GM12878 (cell line): ENCODE measurements at regions not wholly inside any gene's neighbourhood (a gene's known extent, or its start where the extent isn't known, plus 50 kb on each side); places are given as distances from the start of the nearest gene placed in this dataset.

ENCODE experiments used
- ATAC-seq: fragments of 200-7000 bp; cut with Tn5 transposase; 3 replicates; pipeline ENCODE4 v1.9.1; 2020; ENCODE audit warnings: mild to moderate bottlenecking, moderate library complexity
- BruUV-seq: library from RNA; stranded (reverse); fragments of 400-500 nt; replicated peaks from 2 replicates; lab custom pipeline; 2021; lab: Mats Ljungman, UMichigan
- CTCF ChIA-PET: fragments of 300-600 bp; sonication (Branson Sonifier 250); formaldehyde crosslinking; extraction: SDS; loops from one replicate; lab custom pipeline; 2021; ENCODE audit warnings: inconsistent platforms; lab: Yijun Ruan, JAX
- POLR2A ChIA-PET: fragments of 350-600 bp; formaldehyde crosslinking; extraction: SDS; loops from one replicate; lab custom pipeline; 2021; ENCODE audit warnings: inconsistent platforms; lab: Charles Lee
- RAD21 ChIA-PET: fragments of 300-600 bp; sonication (Branson Sonifier 250); formaldehyde crosslinking; loops from one replicate; lab custom pipeline; 2023; ENCODE audit warnings: antibody characterized with exemption; ENCODE audit not compliant: unreplicated experiment; lab: Charles Lee
- SMC1A ChIA-PET: fragments of 300-600 bp; sonication (Branson Sonifier 250); formaldehyde crosslinking; loops from one replicate; lab custom pipeline; 2023; ENCODE audit not compliant: unreplicated experiment, uncharacterized antibody; lab: Charles Lee
- DNase-seq: peaks from one replicate; pipeline ENCODE4 v3.0.0-alpha.2; 2011; ENCODE audit warnings: low read depth, low spot score
- FAIRE-seq: peaks from 3 replicates; lab custom pipeline; 2011; peaks lifted over from hg19 to GRCh38; lab: Jason Lieb, UNC
- H2AFZ ChIP-seq: 2 replicates; pipeline ENCODE4 v1.6.0; 2011; ENCODE audit warnings: low read depth, low read length, control low read depth; ENCODE audit not compliant: control insufficient read depth
- H3K27ac ChIP-seq: 2 replicates; pipeline ENCODE4 v1.5.1; 2011; ENCODE audit warnings: control low read depth; ENCODE audit not compliant: control insufficient read depth, insufficient read depth
- H3K27me3 ChIP-seq, 2 experiments: replicated peaks in 1 of 2; 2 replicates each; pipeline versions ENCODE4 v1.6.0 to v1.6.1; 2011; ENCODE audit warnings: low read length in 1 of 2; ENCODE audit not compliant: control insufficient read depth in 2 of 2, insufficient read depth in 2 of 2
- H3K36me3 ChIP-seq, 2 experiments: 2 replicates each; pipeline ENCODE4 v1.5.1; 2011; ENCODE audit warnings: low read length in 1 of 2; ENCODE audit not compliant: control insufficient read depth in 2 of 2, insufficient read depth in 2 of 2
- H3K4me1 ChIP-seq: 2 replicates; pipeline ENCODE4 v1.6.1; 2011; ENCODE audit warnings: mild to moderate bottlenecking, low read length, moderate library complexity, mixed read lengths; ENCODE audit not compliant: control insufficient read depth, insufficient read depth
- H3K4me2 ChIP-seq: 2 replicates; pipeline ENCODE4 v1.6.0; 2011; ENCODE audit warnings: control low read depth; ENCODE audit not compliant: control insufficient read depth, insufficient read depth
- H3K4me3 ChIP-seq: fragments of 200-600 bp; sonication (generic); 2 replicates; pipeline ENCODE4 v1.5.1; 2016
- H3K79me2 ChIP-seq: 2 replicates; pipeline ENCODE4 v1.6.0; 2011; ENCODE audit warnings: low read length; ENCODE audit not compliant: control insufficient read depth, insufficient read depth
- H3K9ac ChIP-seq: 2 replicates; pipeline ENCODE4 v1.8.0; 2011; ENCODE audit warnings: low read length, control low read depth, mixed read lengths; ENCODE audit not compliant: control insufficient read depth, insufficient read depth
- H3K9me3 ChIP-seq: replicated peaks from 3 replicates; pipeline ENCODE4 v1.5.1; 2011; ENCODE audit warnings: mild to moderate bottlenecking, low read length; ENCODE audit not compliant: control insufficient read depth, insufficient read depth
- H4K20me1 ChIP-seq: 2 replicates; pipeline ENCODE4 v1.6.0; 2011; ENCODE audit not compliant: control insufficient read depth, insufficient read depth
- BCL11A ChIP-seq: IDR thresholded peaks from 2 replicates; pipeline ENCODE4 v1.6.1; 2011; ENCODE audit warnings: low read depth, low read length
- CREB1 ChIP-seq: IDR thresholded peaks from 2 replicates; pipeline ENCODE4 v1.6.1; 2012; ENCODE audit warnings: low read depth, mild to moderate bottlenecking, inconsistent platforms
- FOXK2 ChIP-seq: fragments of 450-650 bp; IDR thresholded peaks from 2 replicates; pipeline ENCODE4 v1.6.1; 2017; ENCODE audit warnings: mild to moderate bottlenecking, moderate library complexity
- NR2F1 ChIP-seq: fragments of 450-650 bp; conservative IDR thresholded peaks from 2 replicates; pipeline ENCODE4 v1.6.1; 2017; ENCODE audit warnings: mild to moderate bottlenecking
- POU2F2 ChIP-seq: IDR thresholded peaks from 3 replicates; pipeline ENCODE4 v1.6.1; 2011; ENCODE audit warnings: low read depth, mild to moderate bottlenecking, low read length, borderline replicate concordance
- RELA ChIP-seq: fragments of 450-650 bp; IDR thresholded peaks from 2 replicates; pipeline ENCODE4 v1.8.0; 2014; ENCODE audit warnings: borderline replicate concordance; ENCODE audit not compliant: partially characterized antibody
- SRF ChIP-seq, 2 experiments: IDR thresholded peaks; 2 replicates each; pipeline ENCODE4 v1.6.1; 2011; ENCODE audit warnings: low read depth in 2 of 2, low read length in 2 of 2, mild to moderate bottlenecking in 1 of 2, moderate library complexity in 1 of 2
- SUZ12 ChIP-seq: fragments of 200-600 bp; sonication (generic); IDR thresholded peaks from one replicate; pipeline ENCODE4 v1.6.1; 2018; ENCODE audit warnings: antibody characterized with exemption, mild to moderate bottlenecking; ENCODE audit not compliant: unreplicated experiment
- ZNF24 ChIP-seq: fragments of 450-650 bp; IDR thresholded peaks from 2 replicates; pipeline ENCODE4 v1.6.1; 2017; ENCODE audit warnings: antibody characterized with exemption, mild to moderate bottlenecking
- WGBS: methylation state at CpG from one replicate; pipeline ENCODE4 v1.1.6; 2016; ENCODE audit warnings: low lambda C conversion rate; ENCODE audit not compliant: insufficient replicate concordance, insufficient coverage; ENCODE audit errors: missing lambda C conversion rate; 5-methylcytosine and 5-hydroxymethylcytosine counted together
- in situ Hi-C: fragments of 300-500 bp; cut with MboI; formaldehyde crosslinking; loops from 9 replicates; pipeline ENCODE4 v1.14.3; 2018; ENCODE audit warnings: mixed read lengths
- intact Hi-C: fragments of 100-400 bp; cut with micrococcal nuclease; formaldehyde crosslinking; loops from one replicate; pipeline ENCODE4 v1.14.2; 2022; ENCODE audit not compliant: unreplicated experiment
- TF ChIP-seq, protein P1 (sequence below): IDR thresholded peaks from 2 replicates; pipeline ENCODE4 v1.6.1; 2012; ENCODE audit warnings: improper control_type of control experiment, low read depth, low read length; ENCODE audit not compliant: insufficient replicate concordance
- TF ChIP-seq, protein P2 (sequence below): fragments of 150-350 bp; IDR thresholded peaks from 2 replicates; pipeline ENCODE4 v1.6.1; 2014; ENCODE audit warnings: mild to moderate bottlenecking, low read depth, low read length

DNA sequence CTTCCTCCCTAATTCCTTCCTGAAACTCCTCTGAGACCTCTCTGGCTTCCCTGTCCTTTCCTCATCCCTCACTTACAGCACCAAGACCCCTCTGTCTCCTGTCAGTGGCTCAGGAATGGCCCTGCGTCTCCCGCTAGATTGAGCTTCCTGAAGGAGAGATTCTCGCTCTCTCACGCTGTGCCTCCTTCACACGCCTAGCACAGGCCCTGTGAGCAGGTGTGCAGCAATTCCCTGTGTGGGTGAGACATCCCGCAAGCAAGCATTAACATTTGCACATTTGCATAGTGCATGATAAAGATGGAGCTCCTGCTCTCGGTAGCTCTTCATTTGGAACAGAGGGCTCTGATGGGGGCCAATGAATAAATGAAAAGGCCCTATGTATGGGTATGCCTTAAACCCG lies 159.8 kb downstream of the ADAMTS15 start:
- TF ChIP-seq, protein P1, sequence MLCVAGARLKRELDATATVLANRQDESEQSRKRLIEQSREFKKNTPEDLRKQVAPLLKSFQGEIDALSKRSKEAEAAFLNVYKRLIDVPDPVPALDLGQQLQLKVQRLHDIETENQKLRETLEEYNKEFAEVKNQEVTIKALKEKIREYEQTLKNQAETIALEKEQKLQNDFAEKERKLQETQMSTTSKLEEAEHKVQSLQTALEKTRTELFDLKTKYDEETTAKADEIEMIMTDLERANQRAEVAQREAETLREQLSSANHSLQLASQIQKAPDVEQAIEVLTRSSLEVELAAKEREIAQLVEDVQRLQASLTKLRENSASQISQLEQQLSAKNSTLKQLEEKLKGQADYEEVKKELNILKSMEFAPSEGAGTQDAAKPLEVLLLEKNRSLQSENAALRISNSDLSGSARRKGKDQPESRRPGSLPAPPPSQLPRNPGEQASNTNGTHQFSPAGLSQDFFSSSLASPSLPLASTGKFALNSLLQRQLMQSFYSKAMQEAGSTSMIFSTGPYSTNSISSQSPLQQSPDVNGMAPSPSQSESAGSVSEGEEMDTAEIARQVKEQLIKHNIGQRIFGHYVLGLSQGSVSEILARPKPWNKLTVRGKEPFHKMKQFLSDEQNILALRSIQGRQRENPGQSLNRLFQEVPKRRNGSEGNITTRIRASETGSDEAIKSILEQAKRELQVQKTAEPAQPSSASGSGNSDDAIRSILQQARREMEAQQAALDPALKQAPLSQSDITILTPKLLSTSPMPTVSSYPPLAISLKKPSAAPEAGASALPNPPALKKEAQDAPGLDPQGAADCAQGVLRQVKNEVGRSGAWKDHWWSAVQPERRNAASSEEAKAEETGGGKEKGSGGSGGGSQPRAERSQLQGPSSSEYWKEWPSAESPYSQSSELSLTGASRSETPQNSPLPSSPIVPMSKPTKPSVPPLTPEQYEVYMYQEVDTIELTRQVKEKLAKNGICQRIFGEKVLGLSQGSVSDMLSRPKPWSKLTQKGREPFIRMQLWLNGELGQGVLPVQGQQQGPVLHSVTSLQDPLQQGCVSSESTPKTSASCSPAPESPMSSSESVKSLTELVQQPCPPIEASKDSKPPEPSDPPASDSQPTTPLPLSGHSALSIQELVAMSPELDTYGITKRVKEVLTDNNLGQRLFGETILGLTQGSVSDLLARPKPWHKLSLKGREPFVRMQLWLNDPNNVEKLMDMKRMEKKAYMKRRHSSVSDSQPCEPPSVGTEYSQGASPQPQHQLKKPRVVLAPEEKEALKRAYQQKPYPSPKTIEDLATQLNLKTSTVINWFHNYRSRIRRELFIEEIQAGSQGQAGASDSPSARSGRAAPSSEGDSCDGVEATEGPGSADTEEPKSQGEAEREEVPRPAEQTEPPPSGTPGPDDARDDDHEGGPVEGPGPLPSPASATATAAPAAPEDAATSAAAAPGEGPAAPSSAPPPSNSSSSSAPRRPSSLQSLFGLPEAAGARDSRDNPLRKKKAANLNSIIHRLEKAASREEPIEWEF, result no peak
- TF ChIP-seq SUZ12 (no peak), FOXK2 (no peak), NR2F1 (no peak), POU2F2 (no peak), RELA (no peak), ZNF24 (no peak), BCL11A (no peak), SRF (IDR thresholded peaks at IDR 0.05; ENCODE audit: low read depth in 2 of 2, low read length in 2 of 2) (no peak), CREB1 (no peak)
- TF ChIP-seq, protein P2, sequence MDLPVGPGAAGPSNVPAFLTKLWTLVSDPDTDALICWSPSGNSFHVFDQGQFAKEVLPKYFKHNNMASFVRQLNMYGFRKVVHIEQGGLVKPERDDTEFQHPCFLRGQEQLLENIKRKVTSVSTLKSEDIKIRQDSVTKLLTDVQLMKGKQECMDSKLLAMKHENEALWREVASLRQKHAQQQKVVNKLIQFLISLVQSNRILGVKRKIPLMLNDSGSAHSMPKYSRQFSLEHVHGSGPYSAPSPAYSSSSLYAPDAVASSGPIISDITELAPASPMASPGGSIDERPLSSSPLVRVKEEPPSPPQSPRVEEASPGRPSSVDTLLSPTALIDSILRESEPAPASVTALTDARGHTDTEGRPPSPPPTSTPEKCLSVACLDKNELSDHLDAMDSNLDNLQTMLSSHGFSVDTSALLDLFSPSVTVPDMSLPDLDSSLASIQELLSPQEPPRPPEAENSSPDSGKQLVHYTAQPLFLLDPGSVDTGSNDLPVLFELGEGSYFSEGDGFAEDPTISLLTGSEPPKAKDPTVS, result no peak
- DNase-seq (no peak), ATAC-seq (no peak), FAIRE-seq (no peak)
- H3K9me3 ChIP-seq, result no peaks in the 10 kb centered on the region
- peaks cover 3 to 4% of the 10 kb centered on the region in 2 experiments; a peak in 2 of 4 replicates for H3K27me3 ChIP-seq
- no peak overlapping the region for H3K9ac ChIP-seq
- no peak overlapping the region for H3K4me2 ChIP-seq
- in situ Hi-C loops (no loop called here), intact Hi-C loops (no loop called here)
- H3K79me2 ChIP-seq, result no peaks in the 10 kb centered on the region
- RAD21 ChIA-PET, result no interaction called here
- POLR2A ChIA-PET, result no interaction called here
- BruUV-seq, result no TSS peak
- H2AFZ ChIP-seq, result no peak overlapping the region
- H3K4me3 ChIP-seq, result no peak overlapping the region
- no peaks in the 10 kb centered on the region for H3K4me1 ChIP-seq
- H3K36me3 ChIP-seq, result no peaks in the 10 kb centered on the region
- SMC1A ChIA-PET, result no interaction called here
- CTCF ChIA-PET, result no interaction called here
- H4K20me1 ChIP-seq, result no peaks in the 10 kb centered on the region
- WGBS, result 56% methylated on average over 8 of the region's 8 CpGs
- no peak overlapping the region for H3K27ac ChIP-seq
